Spleen (tissue), 11 donors: ENCODE measurements at regions not wholly inside any gene's neighbourhood (a gene's known extent, or its start where the extent isn't known, plus 50 kb on each side); places are given as distances from the start of the nearest gene placed in this dataset.

Source experiments
- DNase-seq: peaks from one replicate; pipeline ENCODE4 v3.0.0-alpha.2; 2020
- H3K27ac ChIP-seq, 8 donors: fragments of 200-600 bp; sonication (generic) in 7 of 8; 1 replicate in 4 of 8; 2 replicates in 4 of 8; pipeline versions ENCODE4 v1.5.0 to v1.8.0; 2016 to 2021; ENCODE audit warnings: inconsistent platforms in 4 of 8, mild to moderate bottlenecking in 4 of 8, moderate library complexity in 1 of 8
- H3K27me3 ChIP-seq, 7 donors: fragments of 200-600 bp; sonication (generic) in 6 of 7; replicated peaks in 1 of 7; 1 replicate in 4 of 7; 2 replicates in 3 of 7; pipeline versions ENCODE4 v1.5.0 to v1.8.0; 2016 to 2021; ENCODE audit warnings: inconsistent platforms in 3 of 7, mild to moderate bottlenecking in 1 of 7
- H3K36me3 ChIP-seq, 6 donors: fragments of 200-600 bp; sonication (generic) in 5 of 6; 1 replicate in 4 of 6; 2 replicates in 2 of 6; pipeline versions ENCODE4 v1.5.0 to v1.8.0; 2016 to 2021; ENCODE audit warnings: inconsistent platforms in 2 of 6
- H3K4me1 ChIP-seq, 6 donors: fragments of 200-600 bp; sonication (generic) in 5 of 6; 1 replicate in 3 of 6; 2 replicates in 3 of 6; pipeline versions ENCODE4 v1.5.0 to v1.8.0; 2016 to 2021; ENCODE audit warnings: inconsistent platforms in 3 of 6
- H3K4me3 ChIP-seq, 8 donors: fragments of 200-600 bp; sonication (generic) in 7 of 8; 1 replicate in 4 of 8; 2 replicates in 4 of 8; pipeline versions ENCODE4 v1.5.0 to v1.8.0; 2016 to 2021; ENCODE audit warnings: inconsistent platforms in 4 of 8, mild to moderate bottlenecking in 4 of 8, moderate library complexity in 2 of 8
- H3K9me3 ChIP-seq, 8 donors: fragments of 200-600 bp; sonication (generic) in 7 of 8; 1 replicate in 4 of 8; 2 replicates in 4 of 8; pipeline versions ENCODE4 v1.5.0 to v1.8.0; 2016 to 2021; ENCODE audit warnings: inconsistent platforms in 4 of 8
- POLR2A ChIP-seq, 3 donors: fragments of 450-650 bp; IDR thresholded peaks; one replicate each; pipeline ENCODE4 v1.5.1; 2017; ENCODE audit warnings: antibody characterized with exemption in 3 of 3, mild to moderate bottlenecking in 1 of 3
- POLR2AphosphoS5 ChIP-seq, 3 donors: sonication (generic); formaldehyde crosslinking; IDR thresholded peaks; one replicate each; pipeline ENCODE4 v1.5.1; 2017; ENCODE audit warnings: antibody characterized with exemption in 3 of 3
- WGBS, 5 donors: extraction: QIAGEN DNeasy Blood & Tissue Kit in 3 of 5; methylation state at CpG; one replicate each; pipeline versions ENCODE4 v1.1.5 to v1.1.7; 2013 to 2018; 5-methylcytosine and 5-hydroxymethylcytosine counted together
- intact Hi-C: fragments of 100-400 bp; cut with DNase I; formaldehyde crosslinking; loops from one replicate; pipeline ENCODE4 v1.15.0; 2023; ENCODE audit warnings: low total_unique reads
- TF ChIP-seq, protein P1 (sequence below), 11 experiments: fragments of 200-600 bp in 7 of 11; fragments of 450-650 bp in 4 of 11; sonication (generic) in 4 of 11; IDR thresholded peaks in 8 of 11; conservative IDR thresholded peaks in 3 of 11; 1 replicate in 7 of 11; 2 replicates in 4 of 11; pipeline versions ENCODE4 v1.4.0 to v1.8.0; 2016 to 2021; ENCODE audit warnings: antibody characterized with exemption in 11 of 11, inconsistent platforms in 4 of 11, mild to moderate bottlenecking in 1 of 11
- donor health status: healthy with polysubstance abuse.
- donor health status: DM: no; HTN: no; CAD: no; lungs with moderate emphysema.
- donor health status: DM: no; HTN: no; CAD: no.
- donor health status: Bipolar disorder and iron deficiency.
- donor health status: healthy.
- donor health status: DM: no; HTN: no; CAD: no.
- donor health status: DM: yes; HTN: yes; CAD: no.

DNA sequence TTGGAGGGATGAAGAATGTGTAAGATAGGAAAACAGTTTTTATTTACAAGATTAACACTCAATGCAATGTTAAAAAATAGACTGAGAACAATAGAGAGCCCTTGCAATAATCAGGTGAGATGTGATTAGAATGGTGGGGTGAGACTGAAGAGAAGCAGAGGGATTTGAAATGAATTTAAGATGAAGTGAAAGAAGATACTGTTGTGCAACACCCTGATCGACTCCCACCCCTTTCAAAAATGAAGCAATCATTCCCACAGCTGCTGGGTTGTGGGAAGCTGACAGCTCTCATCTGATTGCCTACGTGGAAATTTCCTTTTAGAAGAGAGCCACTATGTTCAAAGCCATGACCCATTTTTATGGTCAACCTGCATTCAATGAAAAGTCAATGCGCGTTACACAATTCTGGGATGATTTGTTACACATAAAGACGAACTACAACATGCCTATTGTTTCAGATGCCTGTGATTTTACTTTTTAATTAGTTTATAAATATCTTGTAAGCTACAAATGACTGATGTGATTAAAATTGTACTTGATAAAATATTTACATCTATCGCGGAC is 1374.8 kb downstream of the PCDH9 start:
- no peaks in the 10 kb centered on the region for H3K4me1 ChIP-seq
- no peaks in the 10 kb centered on the region for H3K36me3 ChIP-seq
- H3K27me3 ChIP-seq: no peaks in the 10 kb centered on the region
- DNase-seq: no peak
- H3K4me3 ChIP-seq: no peak overlapping the region
- no peak overlapping the region for H3K27ac ChIP-seq
- intact Hi-C loops: no loop called here
- 73 to 81% (median 75%) methylated on average over 7 of the region's 7 CpGs for WGBS, 5 donors
- TF ChIP-seq POLR2A (IDR thresholded peaks at IDR 0.05) (no peak), POLR2AphosphoS5 (IDR thresholded peaks at IDR 0.05) (no peak)
- TF ChIP-seq, protein P1, sequence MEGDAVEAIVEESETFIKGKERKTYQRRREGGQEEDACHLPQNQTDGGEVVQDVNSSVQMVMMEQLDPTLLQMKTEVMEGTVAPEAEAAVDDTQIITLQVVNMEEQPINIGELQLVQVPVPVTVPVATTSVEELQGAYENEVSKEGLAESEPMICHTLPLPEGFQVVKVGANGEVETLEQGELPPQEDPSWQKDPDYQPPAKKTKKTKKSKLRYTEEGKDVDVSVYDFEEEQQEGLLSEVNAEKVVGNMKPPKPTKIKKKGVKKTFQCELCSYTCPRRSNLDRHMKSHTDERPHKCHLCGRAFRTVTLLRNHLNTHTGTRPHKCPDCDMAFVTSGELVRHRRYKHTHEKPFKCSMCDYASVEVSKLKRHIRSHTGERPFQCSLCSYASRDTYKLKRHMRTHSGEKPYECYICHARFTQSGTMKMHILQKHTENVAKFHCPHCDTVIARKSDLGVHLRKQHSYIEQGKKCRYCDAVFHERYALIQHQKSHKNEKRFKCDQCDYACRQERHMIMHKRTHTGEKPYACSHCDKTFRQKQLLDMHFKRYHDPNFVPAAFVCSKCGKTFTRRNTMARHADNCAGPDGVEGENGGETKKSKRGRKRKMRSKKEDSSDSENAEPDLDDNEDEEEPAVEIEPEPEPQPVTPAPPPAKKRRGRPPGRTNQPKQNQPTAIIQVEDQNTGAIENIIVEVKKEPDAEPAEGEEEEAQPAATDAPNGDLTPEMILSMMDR (IDR thresholded peaks at IDR 0.05 in 8 of 11, conservative IDR thresholded peaks at IDR 0.05 in 3 of 11): no peak
- H3K9me3 ChIP-seq: no peaks in the 10 kb centered on the region

DNA sequence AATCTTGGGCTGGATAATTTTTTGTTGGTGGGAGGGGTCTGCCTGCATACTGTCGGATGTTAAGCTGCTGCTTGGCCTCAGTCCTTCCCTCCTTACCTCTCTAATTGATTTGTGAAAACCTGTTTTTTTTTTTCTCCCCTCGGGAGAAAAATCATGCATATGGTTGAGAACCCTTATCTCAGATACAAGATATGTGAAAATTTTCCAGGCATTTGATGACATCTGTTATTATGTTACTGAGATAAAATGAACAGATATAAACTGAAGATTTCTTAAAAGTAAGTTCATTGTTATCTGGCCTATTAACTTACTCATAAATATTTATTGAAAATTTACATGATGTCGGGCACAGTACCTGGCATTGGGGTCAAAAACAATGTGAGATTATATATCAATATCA is 1375.7 kb downstream of the PCDH9 start:
- Histone ChIP-seq H3K27ac (no peak overlapping the region), H3K4me1 (no peaks in the 10 kb centered on the region), H3K9me3 (no peaks in the 10 kb centered on the region), H3K27me3 (no peaks in the 10 kb centered on the region), H3K36me3 (no peaks in the 10 kb centered on the region), H3K4me3 (no peak overlapping the region)
- intact Hi-C loops: no loop called here
- no peak for DNase-seq
- TF ChIP-seq, protein P1 (IDR thresholded peaks at IDR 0.05 in 8 of 11, conservative IDR thresholded peaks at IDR 0.05 in 3 of 11): no peak
- TF ChIP-seq POLR2AphosphoS5 (IDR thresholded peaks at IDR 0.05): no peak
- no peak for TF ChIP-seq POLR2A (IDR thresholded peaks at IDR 0.05)
- 70 to 84% (median 76%) methylated on average over 3 of the region's 3 CpGs for WGBS, 5 donors

DNA sequence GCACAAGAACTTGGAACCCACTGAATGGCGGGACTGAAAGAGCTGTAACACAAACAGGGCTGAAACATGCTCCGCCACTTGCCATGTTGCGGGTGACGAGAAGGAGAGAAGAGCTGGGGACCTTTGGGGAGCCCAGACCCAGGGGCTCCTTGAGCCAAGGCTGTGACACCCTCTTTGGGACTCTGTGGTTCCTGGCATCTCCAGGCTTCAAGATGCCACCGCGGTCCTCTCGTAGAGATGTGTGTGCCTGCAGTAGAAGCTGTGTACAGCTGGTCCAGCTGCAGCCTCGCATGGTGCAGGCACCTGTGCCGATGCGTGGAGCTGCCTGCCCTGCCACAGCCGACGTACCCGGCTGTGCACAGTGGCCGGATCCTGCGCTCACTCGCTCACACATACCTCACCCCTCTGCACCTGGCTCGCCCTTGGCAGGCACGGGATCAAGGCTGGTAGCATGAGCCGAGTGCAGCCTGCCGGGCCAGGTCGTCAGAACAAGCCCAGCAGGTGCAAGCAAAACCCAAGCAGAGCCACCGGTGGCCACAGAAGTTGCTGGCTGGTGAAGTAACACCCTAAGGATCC is 1385.8 kb downstream of the PCDH9 start:
- TF ChIP-seq POLR2A (IDR thresholded peaks at IDR 0.05): no peak
- TF ChIP-seq, protein P1 (IDR thresholded peaks at IDR 0.05 in 8 of 11, conservative IDR thresholded peaks at IDR 0.05 in 3 of 11): no peak
- no peak for TF ChIP-seq POLR2AphosphoS5 (IDR thresholded peaks at IDR 0.05)
- no peak for DNase-seq
- H3K27ac ChIP-seq: no peak overlapping the region
- no peaks in the 10 kb centered on the region for H3K36me3 ChIP-seq
- no peaks in the 10 kb centered on the region for H3K27me3 ChIP-seq
- H3K4me3 ChIP-seq: no peak overlapping the region
- no peaks in the 10 kb centered on the region for H3K4me1 ChIP-seq
- H3K9me3 ChIP-seq: peaks cover 0 to 12% (median 0%) of the 10 kb centered on the region in 8 donors
- intact Hi-C loops: no loop called here
- 92 to 97% (median 94%) methylated on average over 5 to 22 of the region's 22 CpGs for WGBS, 5 donors

DNA sequence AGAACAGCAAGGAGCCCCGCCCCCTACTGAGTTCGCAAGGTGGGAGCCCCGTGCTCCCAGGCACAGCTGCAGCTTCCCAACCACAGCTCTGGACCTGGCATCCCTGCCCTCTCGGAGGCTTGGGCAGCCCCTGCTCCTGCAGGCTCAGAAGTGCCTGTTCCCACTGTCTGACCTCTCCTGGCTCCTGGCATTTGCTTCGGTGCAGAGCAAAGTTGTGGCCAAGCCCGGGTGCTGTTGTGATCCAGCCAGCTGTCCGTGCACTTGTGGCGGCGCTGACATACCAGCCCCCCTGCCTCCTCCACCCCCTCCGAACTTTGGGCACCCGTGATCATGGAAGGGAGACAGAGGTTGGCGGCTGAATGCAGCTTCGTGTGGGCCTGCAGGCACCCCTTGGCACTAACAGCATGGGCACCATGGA is 1386.8 kb downstream of the PCDH9 start:
- 87 to 94% (median 89%) methylated on average over 7 to 13 of the region's 13 CpGs for WGBS, 5 donors
- no peaks in the 10 kb centered on the region for H3K36me3 ChIP-seq
- H3K9me3 ChIP-seq: peaks cover 0 to 12% (median 0%) of the 10 kb centered on the region in 8 donors
- TF ChIP-seq, protein P1 (IDR thresholded peaks at IDR 0.05 in 8 of 11, conservative IDR thresholded peaks at IDR 0.05 in 3 of 11): no peak
- TF ChIP-seq POLR2A (IDR thresholded peaks at IDR 0.05) (no peak), POLR2AphosphoS5 (IDR thresholded peaks at IDR 0.05) (no peak)
- no peaks in the 10 kb centered on the region for H3K27me3 ChIP-seq
- intact Hi-C loops: no loop called here
- peak; percentile 56 for DNase-seq
- H3K4me1 ChIP-seq: no peaks in the 10 kb centered on the region
- no peak overlapping the region for H3K27ac ChIP-seq
- H3K4me3 ChIP-seq: no peak overlapping the region
